ENCODE measurements at regions not wholly inside any gene's neighbourhood (a gene's known extent, or its start where the extent isn't known, plus 50 kb on each side); places are given as distances from the start of the nearest gene placed in this dataset.

- H3K9me3 ChIP-seq (ENCODE audit: insufficient read depth, low read length, severe bottlenecking), result no peaks in the 10 kb centered on the region
- H2AFZ ChIP-seq (ENCODE audit: low read depth, low read length), result no peak overlapping the region
- no peaks in the 10 kb centered on the region for H3K27me3 ChIP-seq (ENCODE audit: insufficient read depth, low read length, poor library complexity)
- no peak for ATAC-seq (ENCODE audit: insufficient read depth, low read depth)
- no peaks in the 10 kb centered on the region for H3K79me2 ChIP-seq (ENCODE audit: insufficient read depth, low read length)
- no peak overlapping the region for H3K4me3 ChIP-seq (ENCODE audit: low read depth in 1 of 2, low read length in 2 of 2)
- no peaks in the 10 kb centered on the region for H3K36me3 ChIP-seq (ENCODE audit: insufficient read depth, low read length)
- H4K20me1 ChIP-seq (ENCODE audit: insufficient read depth, low read length), result no peaks in the 10 kb centered on the region
- no peak for DNase-seq
- no peaks in the 10 kb centered on the region for H3K4me1 ChIP-seq (ENCODE audit: insufficient read depth, low read length)
- no peak overlapping the region for H3K9ac ChIP-seq (ENCODE audit: low read depth, low read length)
- TF ChIP-seq EZH2 (IDR thresholded peaks at IDR 0.05; ENCODE audit: borderline replicate concordance, low read depth, low read length, severe bottlenecking) (no peak), CTCF (IDR thresholded peaks at IDR 0.05; ENCODE audit: borderline replicate concordance, extremely low read depth, low read length, poor library complexity, severe bottlenecking) (no peak)
- H3K4me2 ChIP-seq (ENCODE audit: insufficient read depth, low read length), result no peak overlapping the region
- no peak overlapping the region for H3K27ac ChIP-seq (ENCODE audit: low read length)
These were observed 356.5 kb downstream of the PDGFC start for GRCh38 chr4:156615066-156615531.

DNA sequence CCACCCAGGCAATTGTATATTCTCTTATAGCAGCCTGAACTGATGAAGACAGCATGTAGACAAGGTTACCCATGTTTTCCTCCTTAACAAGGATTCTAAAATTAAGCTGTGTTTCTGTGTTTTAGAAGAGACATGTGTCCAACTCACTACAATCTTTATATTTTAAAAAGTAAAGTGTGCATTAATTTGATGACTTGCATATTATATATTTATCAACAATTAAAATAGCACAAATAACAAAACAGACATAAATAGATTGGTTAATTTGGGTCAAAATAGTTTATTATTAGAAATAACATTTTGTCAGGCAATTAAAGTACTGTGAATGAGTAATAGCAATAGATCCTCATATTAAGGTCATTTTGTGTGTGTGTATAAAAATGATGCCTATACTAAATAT lies 357.1 kb downstream of the PDGFC start:
- Histone ChIP-seq H3K4me1 (ENCODE audit: insufficient read depth, low read length) (no peaks in the 10 kb centered on the region), H3K79me2 (ENCODE audit: insufficient read depth, low read length) (no peaks in the 10 kb centered on the region), H4K20me1 (ENCODE audit: insufficient read depth, low read length) (no peaks in the 10 kb centered on the region), H3K27ac (ENCODE audit: low read length) (no peak overlapping the region), H3K4me2 (ENCODE audit: insufficient read depth, low read length) (no peak overlapping the region), H3K9me3 (ENCODE audit: insufficient read depth, low read length, severe bottlenecking) (no peaks in the 10 kb centered on the region), H3K4me3 (ENCODE audit: low read depth in 1 of 2, low read length in 2 of 2) (no peak overlapping the region), H3K36me3 (ENCODE audit: insufficient read depth, low read length) (no peaks in the 10 kb centered on the region), H3K9ac (ENCODE audit: low read depth, low read length) (no peak overlapping the region), H3K27me3 (ENCODE audit: insufficient read depth, low read length, poor library complexity) (no peaks in the 10 kb centered on the region), H2AFZ (ENCODE audit: low read depth, low read length) (no peak overlapping the region)
- ATAC-seq (ENCODE audit: insufficient read depth, low read depth) (no peak), DNase-seq (no peak)
- TF ChIP-seq EZH2 (IDR thresholded peaks at IDR 0.05; ENCODE audit: borderline replicate concordance, low read depth, low read length, severe bottlenecking), result no peak
- TF ChIP-seq CTCF (IDR thresholded peaks at IDR 0.05; ENCODE audit: borderline replicate concordance, extremely low read depth, low read length, poor library complexity, severe bottlenecking), result no peak

DNA sequence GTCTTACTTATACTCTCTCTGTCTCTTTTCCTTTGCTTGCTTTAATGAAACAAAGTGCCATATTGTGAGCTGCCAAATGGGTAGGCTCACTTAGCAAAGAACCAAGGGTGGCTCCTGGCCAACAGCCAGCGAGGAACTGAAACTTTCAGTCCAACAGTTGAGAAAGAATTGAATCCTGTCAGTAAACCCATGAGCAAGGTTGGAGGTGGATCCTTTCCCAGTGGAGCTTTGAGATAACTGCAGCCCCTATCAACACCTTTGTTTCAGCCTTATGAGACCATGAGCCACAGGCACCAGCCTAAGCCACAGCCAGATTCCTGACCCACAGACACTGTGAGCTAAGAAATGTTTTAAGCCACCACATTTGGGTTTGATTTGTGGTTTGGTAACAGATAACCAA lies 362.2 kb downstream of the PDGFC start:
- ATAC-seq (ENCODE audit: insufficient read depth, low read depth) (no peak), DNase-seq (no peak)
- H3K27ac ChIP-seq (ENCODE audit: low read length), result no peak overlapping the region
- no peaks in the 10 kb centered on the region for H3K4me1 ChIP-seq (ENCODE audit: insufficient read depth, low read length)
- H3K4me3 ChIP-seq (ENCODE audit: low read depth in 1 of 2, low read length in 2 of 2), result no peak overlapping the region
- H3K36me3 ChIP-seq (ENCODE audit: insufficient read depth, low read length), result no peaks in the 10 kb centered on the region
- no peak overlapping the region for H3K9ac ChIP-seq (ENCODE audit: low read depth, low read length)
- no peak for TF ChIP-seq EZH2 (IDR thresholded peaks at IDR 0.05; ENCODE audit: borderline replicate concordance, low read depth, low read length, severe bottlenecking)
- no peak for TF ChIP-seq CTCF (IDR thresholded peaks at IDR 0.05; ENCODE audit: borderline replicate concordance, extremely low read depth, low read length, poor library complexity, severe bottlenecking)
- H3K9me3 ChIP-seq (ENCODE audit: insufficient read depth, low read length, severe bottlenecking), result no peaks in the 10 kb centered on the region
- no peak overlapping the region for H2AFZ ChIP-seq (ENCODE audit: low read depth, low read length)
- no peaks in the 10 kb centered on the region for H3K79me2 ChIP-seq (ENCODE audit: insufficient read depth, low read length)
- no peaks in the 10 kb centered on the region for H3K27me3 ChIP-seq (ENCODE audit: insufficient read depth, low read length, poor library complexity)
- no peak overlapping the region for H3K4me2 ChIP-seq (ENCODE audit: insufficient read depth, low read length)
- no peaks in the 10 kb centered on the region for H4K20me1 ChIP-seq (ENCODE audit: insufficient read depth, low read length)

- ATAC-seq (ENCODE audit: insufficient read depth, low read depth), result no peak
- no peak overlapping the region for H3K27ac ChIP-seq (ENCODE audit: low read length)
- no peaks in the 10 kb centered on the region for H3K79me2 ChIP-seq (ENCODE audit: insufficient read depth, low read length)
These were observed 362.9 kb downstream of the PDGFC start for GRCh38 chr4:156608651-156609050.

More at GRCh38 chr4:156608651-156609050, 362.9 kb downstream of the PDGFC start:
- no peak overlapping the region for H2AFZ ChIP-seq (ENCODE audit: low read depth, low read length)
- no peak overlapping the region for H3K4me3 ChIP-seq (ENCODE audit: low read depth in 1 of 2, low read length in 2 of 2)
- DNase-seq, result no peak
- H3K9me3 ChIP-seq (ENCODE audit: insufficient read depth, low read length, severe bottlenecking), result no peaks in the 10 kb centered on the region
- TF ChIP-seq CTCF (IDR thresholded peaks at IDR 0.05; ENCODE audit: borderline replicate concordance, extremely low read depth, low read length, poor library complexity, severe bottlenecking) (no peak), EZH2 (IDR thresholded peaks at IDR 0.05; ENCODE audit: borderline replicate concordance, low read depth, low read length, severe bottlenecking) (no peak)
- no peak overlapping the region for H3K9ac ChIP-seq (ENCODE audit: low read depth, low read length)
- H4K20me1 ChIP-seq (ENCODE audit: insufficient read depth, low read length), result no peaks in the 10 kb centered on the region
- H3K4me2 ChIP-seq (ENCODE audit: insufficient read depth, low read length), result no peak overlapping the region
- no peaks in the 10 kb centered on the region for H3K27me3 ChIP-seq (ENCODE audit: insufficient read depth, low read length, poor library complexity)
- H3K36me3 ChIP-seq (ENCODE audit: insufficient read depth, low read length), result no peaks in the 10 kb centered on the region
- H3K4me1 ChIP-seq (ENCODE audit: insufficient read depth, low read length), result no peaks in the 10 kb centered on the region
